ENCODE measurements at regions not wholly inside any gene's neighbourhood (a gene's known extent, or its start where the extent isn't known, plus 50 kb on each side); places are given as distances from the start of the nearest gene placed in this dataset.

GRCh38 chr10:65861249-65861648 is 1064.6 kb upstream of the LRRTM3 start:
- H3K79me2 ChIP-seq (ENCODE audit: insufficient read depth, low read length): no peaks in the 10 kb centered on the region
- no peak overlapping the region for H3K4me2 ChIP-seq (ENCODE audit: low read depth, low read length)
- H4K20me1 ChIP-seq (ENCODE audit: insufficient read depth, low read length): no peaks in the 10 kb centered on the region
- H3K27me3 ChIP-seq (ENCODE audit: control insufficient read depth in 1 of 2, insufficient read depth in 2 of 2, low read length in 2 of 2): no peaks in the 10 kb centered on the region
- ATAC-seq (no peak), FAIRE-seq (no peak), DNase-seq (ENCODE audit: low spot score) (no peak)
- H2AFZ ChIP-seq (ENCODE audit: low read length): no peak overlapping the region
- intact Hi-C loops (cut with micrococcal nuclease; ENCODE audit: unreplicated experiment) (no loop called here), in situ Hi-C loops (cut with HindIII; ENCODE audit: extremely low pct_ligation_motif_present, low pct_unique_long_range_greater_than_20kb) (no loop called here)
- H3K4me1 ChIP-seq (ENCODE audit: insufficient read depth, low read length): no peaks in the 10 kb centered on the region
- ChIA-PET POLR2A (no interaction called here), CTCF (ENCODE audit: low intra/inter-chr PET ratio, low total read pairs) (no interaction called here)
- no peak overlapping the region for H3K4me3 ChIP-seq (replicated peaks in 1 of 3; ENCODE audit: insufficient read depth in 1 of 3, low read depth in 2 of 3, low read length in 3 of 3)
- no peak overlapping the region for H3K27ac ChIP-seq (ENCODE audit: extremely low read length, insufficient read depth, low read length)
- no peak overlapping the region for H3K9ac ChIP-seq (ENCODE audit: insufficient read depth, low read depth, low read length)
- TF ChIP-seq ISL2 (CRISPR knock-in tag; IDR thresholded peaks at IDR 0.05) (no peak), ZNF530 (CRISPR knock-in tag; IDR thresholded peaks at IDR 0.05; ENCODE audit: low read depth) (no peak), ELF3 (CRISPR knock-in tag; IDR thresholded peaks at IDR 0.05) (no peak), HNF4G (IDR thresholded peaks at IDR 0.05; ENCODE audit: borderline replicate concordance, low read depth, low read length) (no peak), HNF4G (CRISPR knock-in tag; IDR thresholded peaks at IDR 0.05; ENCODE audit: borderline replicate concordance, low read depth) (no peak), STAG1 (CRISPR knock-in tag; IDR thresholded peaks at IDR 0.05) (no peak), ZNF44 (CRISPR knock-in tag; IDR thresholded peaks at IDR 0.05) (no peak), ZNF414 (CRISPR knock-in tag; IDR thresholded peaks at IDR 0.05) (no peak), RBAK (CRISPR knock-in tag; IDR thresholded peaks at IDR 0.05) (no peak), ZNF256 (CRISPR knock-in tag; conservative IDR thresholded peaks at IDR 0.05) (no peak), ZNF709 (CRISPR knock-in tag; IDR thresholded peaks at IDR 0.05) (no peak), ISX (CRISPR knock-in tag; conservative IDR thresholded peaks at IDR 0.05) (no peak), ZNF629 (CRISPR knock-in tag; conservative IDR thresholded peaks at IDR 0.05) (no peak)
- no peaks in the 10 kb centered on the region for H3K9me3 ChIP-seq (ENCODE audit: low read length)
- no TSS peak for BruUV-seq (replicated peaks)
- no peaks in the 10 kb centered on the region for H3K36me3 ChIP-seq (replicated peaks in 1 of 2; ENCODE audit: control insufficient read depth in 1 of 2, insufficient read depth in 2 of 2, low read length in 2 of 2)

Small RNA genes in the stretch of these regions (small RNA-seq; reads per million reads assigned to genes)
- 0 reads per million in 3 experiments for gene CYP2C61P (ENCODE audit: insufficient read depth in 2 of 3, insufficient read length in 3 of 3, low read depth in 2 of 3, low replicate concordance in 1 of 3)

Data from HepG2 (cell line).